NCI-H460 (cell line): ENCODE measurements at regions not wholly inside any gene's neighbourhood (a gene's known extent, or its start where the extent isn't known, plus 50 kb on each side); places are given as distances from the start of the nearest gene placed in this dataset.
"Not testable (repeated sequence)": the region's sequence is repeated elsewhere in the genome, so short reads cannot be mapped to it uniquely, and the experiment has no call there.

Source experiments
- DNase-seq: peaks from one replicate; pipeline ENCODE4 v3.0.0-alpha.2; 2016; ENCODE audit warnings: low read depth; ENCODE audit errors: extremely low read depth

- DNase-seq, result no peak
Observed at GRCh38 chr10:106395041-106395749, 769.3 kb downstream of the SORCS1 start.

DNA sequence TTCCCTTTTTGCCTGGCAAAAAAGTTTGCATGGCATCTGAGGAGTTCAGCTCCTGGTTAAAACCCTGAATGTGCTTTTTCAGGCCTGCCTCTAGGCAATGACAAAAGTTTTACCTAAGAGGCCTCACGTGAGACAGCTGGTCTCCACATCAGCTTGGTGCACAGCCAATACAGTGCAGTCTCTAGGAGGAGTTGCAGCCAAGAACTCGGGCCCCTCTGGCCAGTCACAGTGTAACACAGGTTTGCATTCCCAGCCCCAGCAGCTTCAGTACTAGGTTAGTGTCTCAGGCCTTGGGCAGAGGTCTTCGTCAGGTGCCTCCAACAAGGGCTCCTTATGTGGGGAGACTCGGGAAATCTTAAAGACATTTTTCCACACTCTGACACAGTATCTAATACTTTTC is 771.7 kb downstream of the SORCS1 start:
- no peak for DNase-seq

DNA sequence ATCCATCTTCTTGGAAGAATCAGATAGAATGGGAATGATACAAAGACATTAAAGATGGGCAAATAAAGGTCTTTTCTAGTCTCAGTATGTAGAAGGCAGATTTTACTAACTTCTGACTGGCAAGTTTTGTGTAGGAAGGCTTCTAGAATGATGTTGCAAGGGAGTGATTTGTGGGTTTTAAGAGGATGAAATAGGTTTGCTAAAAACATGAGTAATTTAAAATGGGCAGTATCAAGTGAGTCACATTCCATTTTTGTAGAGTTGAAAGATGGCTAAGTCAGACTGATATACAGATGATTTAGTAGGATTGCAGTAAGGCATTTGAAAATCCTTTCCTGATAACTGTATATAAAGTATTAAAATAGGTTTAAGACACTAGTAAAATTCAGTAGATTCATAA is 777.4 kb downstream of the SORCS1 start:
- DNase-seq, result no peak

GRCh38 chr10:106384496-106384895 is 780.0 kb downstream of the SORCS1 start:
- DNase-seq, result no peak

DNA sequence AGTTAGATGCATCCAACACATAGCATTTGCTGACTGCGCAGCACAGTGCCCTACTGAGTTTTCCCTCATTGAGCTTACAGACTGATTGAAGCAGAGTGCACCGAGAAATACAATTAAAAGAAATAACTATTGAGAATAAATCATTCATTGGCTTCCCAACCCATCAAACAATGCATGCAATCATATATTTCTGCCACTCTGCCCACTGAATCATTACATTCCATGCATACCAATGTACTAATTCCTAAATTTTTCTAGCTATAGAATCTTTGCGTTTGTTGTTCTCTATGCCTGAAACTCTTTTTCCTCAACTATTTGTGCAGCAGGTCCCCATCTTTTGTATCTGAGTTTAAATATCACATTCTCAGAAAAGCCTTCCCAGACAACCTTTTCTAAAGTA is 783.8 kb downstream of the SORCS1 start:
- DNase-seq, result no peak

DNA sequence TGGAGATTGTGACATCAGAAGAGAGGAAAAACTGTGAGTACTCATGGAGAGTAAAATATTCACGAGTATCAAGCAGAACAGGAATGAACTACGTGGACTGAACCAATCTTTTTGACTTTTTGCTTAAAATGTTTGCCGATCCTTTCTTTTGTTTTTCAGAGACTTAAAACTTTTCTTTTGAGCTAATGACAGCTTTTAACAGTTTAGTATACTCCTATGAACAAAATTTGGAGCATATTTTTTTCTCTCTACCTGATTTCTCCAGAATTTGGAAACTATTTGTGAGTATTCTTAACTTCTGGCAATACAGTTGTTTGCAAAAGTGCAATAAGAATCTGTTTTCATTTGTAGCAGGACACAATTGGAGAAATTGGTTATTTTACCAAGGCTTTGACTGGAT is 786.3 kb downstream of the SORCS1 start:
- no peak for DNase-seq

GRCh38 chr10:106370751-106371150 is 793.8 kb downstream of the SORCS1 start:
- no peak for DNase-seq

DNA sequence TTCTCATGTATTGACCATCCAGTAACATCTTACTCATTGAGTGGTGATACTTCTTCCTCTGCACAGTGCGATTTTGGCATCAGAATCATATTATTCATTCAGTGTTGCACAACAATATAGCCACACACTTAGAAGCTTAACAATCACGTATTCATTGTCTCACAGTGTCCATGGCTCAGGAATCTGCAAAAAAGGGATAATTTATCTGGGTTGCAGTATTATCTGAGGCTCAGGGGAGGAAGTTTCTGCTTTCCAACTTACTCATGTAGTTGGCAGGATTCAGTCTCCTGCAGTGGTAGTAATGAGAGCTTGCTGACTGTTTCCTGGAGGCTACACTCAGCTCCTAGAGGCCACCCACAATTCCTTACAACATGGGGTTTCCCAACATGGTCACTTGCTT is 803.6 kb downstream of the SORCS1 start:
- DNase-seq, result peak; percentile 63

- DNase-seq, result peak; percentile 8
Observed at GRCh38 chr10:106355450-106355849, 809.1 kb downstream of the SORCS1 start.

DNA sequence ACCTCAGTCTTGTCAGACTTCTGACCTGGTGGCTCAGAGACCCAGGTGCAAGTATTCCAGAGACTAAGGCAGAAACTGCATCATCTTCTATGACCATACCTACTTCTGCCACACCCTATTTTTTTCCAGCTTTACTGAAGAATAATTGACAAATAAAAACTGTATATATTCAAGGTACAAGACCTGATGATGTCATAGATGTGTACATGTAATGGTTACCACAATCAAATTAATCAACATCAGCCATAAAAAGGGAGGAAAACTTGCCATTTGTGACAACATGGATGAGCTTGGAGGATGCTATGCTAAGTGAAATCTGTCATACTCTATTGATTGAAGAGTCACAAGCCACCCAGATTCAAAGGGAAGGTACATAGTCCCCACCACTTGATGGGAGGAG is 815.6 kb downstream of the SORCS1 start:
- DNase-seq, result no peak

- DNase-seq, result no peak
Observed at GRCh38 chr10:106347547-106347946, 817.0 kb downstream of the SORCS1 start.

GRCh38 chr10:106343539-106343938 is 821.0 kb downstream of the SORCS1 start:
- DNase-seq, result not testable (repeated sequence)

GRCh38 chr10:106341356-106341755 is 823.1 kb downstream of the SORCS1 start:
- DNase-seq, result no peak

DNA sequence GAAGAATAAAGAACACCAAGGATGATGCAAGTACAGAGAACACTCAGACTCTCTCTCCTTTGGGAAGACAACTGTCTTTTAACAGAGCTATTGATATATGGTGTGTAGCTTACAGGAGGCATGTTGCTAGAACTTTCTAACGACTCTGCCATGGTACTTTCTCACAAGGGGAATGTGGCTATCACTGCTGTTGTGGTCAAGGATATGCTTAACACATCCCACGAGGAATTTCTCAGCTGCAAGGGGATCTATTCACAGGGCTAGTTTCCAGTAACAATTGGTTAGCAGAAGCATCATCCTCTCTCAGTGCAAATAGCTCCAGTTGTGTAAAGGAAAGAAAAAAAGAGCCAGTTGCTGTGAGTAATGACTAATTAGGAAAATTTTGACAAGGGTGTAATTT is 826.0 kb downstream of the SORCS1 start:
- DNase-seq, result no peak

- no peak for DNase-seq
Observed at GRCh38 chr10:106336874-106337273, 827.6 kb downstream of the SORCS1 start.

DNA sequence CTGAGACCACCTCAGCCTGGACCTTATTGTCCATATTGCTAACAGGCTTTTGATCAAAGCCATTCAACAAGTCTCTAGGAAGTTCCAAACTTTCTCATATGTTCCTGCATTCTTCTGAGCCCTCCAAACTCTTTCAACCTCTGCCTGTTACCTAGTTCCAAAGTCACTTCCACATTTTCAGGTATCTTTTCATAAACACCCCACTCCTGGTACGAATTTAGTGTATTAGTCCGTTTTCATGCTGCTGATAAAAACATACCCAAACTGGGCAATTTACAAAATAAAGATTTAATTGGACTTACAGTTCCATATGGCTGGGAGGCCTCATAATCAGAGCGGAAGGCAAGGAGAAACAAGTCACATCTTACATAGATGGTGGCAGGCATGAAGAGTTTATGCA is 836.8 kb downstream of the SORCS1 start:
- DNase-seq, result no peak

GRCh38 chr10:106320876-106321275 is 843.6 kb downstream of the SORCS1 start:
- no peak for DNase-seq

- no peak for DNase-seq
Observed at GRCh38 chr10:106320078-106320477, 844.4 kb downstream of the SORCS1 start.

DNA sequence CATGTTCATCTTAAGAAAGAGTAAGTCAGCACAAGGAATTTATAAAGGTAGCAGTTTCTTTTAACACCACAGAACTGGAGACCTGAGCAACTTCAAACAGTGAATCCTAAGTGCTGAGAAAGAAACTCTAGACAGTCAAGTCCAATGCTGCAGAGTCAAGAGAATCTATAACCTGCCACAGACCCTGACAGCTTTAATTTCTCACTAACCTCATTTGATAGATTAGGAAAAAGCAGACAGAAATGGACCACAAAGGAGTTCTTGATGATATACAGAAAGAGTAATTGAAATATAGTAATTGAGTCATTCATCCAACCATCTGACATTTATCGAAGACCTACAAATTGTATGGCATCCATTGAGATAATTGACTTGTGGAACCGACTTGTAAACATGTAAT is 847.0 kb downstream of the SORCS1 start:
- DNase-seq, result no peak

- no peak for DNase-seq
Observed at GRCh38 chr10:106313041-106313440, 851.5 kb downstream of the SORCS1 start.

DNA sequence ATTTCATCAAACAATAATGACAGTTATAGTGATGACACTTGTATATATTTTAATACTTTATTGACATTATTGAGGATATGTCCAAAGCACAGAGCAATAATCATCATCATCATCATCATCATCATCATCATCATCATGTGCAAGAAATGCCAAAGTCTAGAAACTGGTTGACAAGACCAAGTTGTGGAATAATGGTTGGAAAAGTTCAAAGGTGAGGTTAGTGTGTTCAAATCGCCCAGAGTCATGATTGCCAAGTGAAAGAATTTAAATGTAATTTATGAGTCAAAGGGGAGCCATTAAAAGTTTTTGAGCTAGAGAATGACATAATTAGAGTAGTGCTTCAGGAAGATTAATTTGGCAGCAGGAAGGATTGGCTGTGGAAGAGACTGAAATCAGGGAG is 852.4 kb downstream of the SORCS1 start:
- DNase-seq, result no peak

- DNase-seq, result no peak
Observed at GRCh38 chr10:106311590-106311989, 852.9 kb downstream of the SORCS1 start.

DNA sequence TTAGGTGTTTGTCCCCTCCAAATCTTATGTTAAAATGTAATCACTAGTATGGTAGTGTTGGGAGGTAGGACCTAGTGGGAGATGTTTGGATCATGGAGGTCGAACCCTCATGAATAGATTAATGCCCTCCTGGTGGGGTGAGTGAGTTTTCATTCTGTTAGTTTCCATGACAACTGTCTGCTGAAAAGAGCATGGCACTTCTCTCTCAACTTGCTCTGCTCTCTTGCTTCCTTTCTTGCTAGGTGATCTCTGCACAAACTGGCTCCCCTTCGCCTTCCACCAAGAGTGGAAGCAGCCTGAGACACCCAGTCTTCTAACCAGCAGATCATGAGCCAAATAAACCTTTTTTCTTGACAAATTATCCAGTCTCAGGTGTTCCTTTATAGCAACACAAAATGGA is 853.9 kb downstream of the SORCS1 start:
- no peak for DNase-seq
